Stimulated activated CD4-positive, alpha-beta T cell treated with anti-CD3 and anti-CD28 coated beads, Interleukin-4, amount 100 ng/mL, for 48 hours (primary cell): ENCODE measurements at regions not wholly inside any gene's neighbourhood (a gene's known extent, or its start where the extent isn't known, plus 50 kb on each side); places are given as distances from the start of the nearest gene placed in this dataset.
"Not testable (repeated sequence)": the region's sequence is repeated elsewhere in the genome, so short reads cannot be mapped to it uniquely, and the experiment has no call there.

Source experiments
- DNase-seq, 2 donors: peaks; one replicate each; pipeline ENCODE4 v3.0.0-alpha.2; 2020; ENCODE audit warnings: low read depth in 2 of 2

GRCh38 chr17:33562792-33563191 is 269.7 kb upstream of the ASIC2 start:
- DNase-seq: no peak

DNA sequence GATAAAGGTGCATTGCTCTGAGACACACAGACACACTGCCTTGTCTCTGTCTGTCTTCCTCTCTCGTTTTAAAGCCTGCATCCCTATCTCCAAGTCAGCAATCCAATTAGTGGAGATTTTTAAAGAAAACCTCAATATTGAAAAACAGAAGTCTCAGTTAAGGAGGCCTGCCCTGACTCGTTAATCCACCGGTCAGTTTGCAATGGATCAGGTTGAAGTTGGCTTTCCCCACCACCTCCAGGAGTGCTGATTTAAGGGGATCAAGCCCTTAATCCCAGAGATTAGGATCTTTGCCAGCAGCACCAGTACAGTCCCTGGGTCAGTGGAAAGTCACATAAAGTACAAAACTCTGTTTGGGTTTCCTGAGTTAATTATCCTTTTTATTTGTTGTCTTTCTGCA is 271.1 kb upstream of the ASIC2 start:
- no peak for DNase-seq

GRCh38 chr17:33567223-33567622 is 274.1 kb upstream of the ASIC2 start:
- no peak for DNase-seq

GRCh38 chr17:33572615-33573014 is 279.5 kb upstream of the ASIC2 start:
- no peak for DNase-seq

GRCh38 chr17:33574942-33575445 is 281.9 kb upstream of the ASIC2 start:
- DNase-seq: no peak

DNA sequence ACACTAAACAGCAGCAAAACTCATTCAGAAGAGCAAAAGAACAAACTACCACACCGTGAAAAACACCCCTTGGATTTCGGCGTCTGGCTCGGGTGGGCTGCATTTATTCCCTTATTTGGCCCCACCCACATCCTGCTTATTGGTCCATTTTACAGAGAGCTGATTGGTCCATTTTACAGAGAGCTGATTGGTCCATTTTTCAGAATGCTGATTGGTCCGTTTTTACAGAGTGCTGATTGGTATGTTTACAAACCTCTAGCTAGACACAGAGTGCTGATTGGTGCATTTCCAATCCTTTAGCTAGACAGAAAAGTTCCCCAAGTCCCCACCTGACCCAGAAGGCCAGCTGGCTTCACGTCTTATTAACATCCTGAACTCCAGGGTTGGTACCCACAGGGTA is 286.6 kb upstream of the ASIC2 start:
- not testable (repeated sequence) for DNase-seq

GRCh38 chr17:33580215-33580614 is 287.1 kb upstream of the ASIC2 start:
- DNase-seq: no peak

GRCh38 chr17:33582661-33583060 is 289.6 kb upstream of the ASIC2 start:
- no peak for DNase-seq

GRCh38 chr17:33583518-33584417 is 290.7 kb upstream of the ASIC2 start:
- DNase-seq: no peak

DNA sequence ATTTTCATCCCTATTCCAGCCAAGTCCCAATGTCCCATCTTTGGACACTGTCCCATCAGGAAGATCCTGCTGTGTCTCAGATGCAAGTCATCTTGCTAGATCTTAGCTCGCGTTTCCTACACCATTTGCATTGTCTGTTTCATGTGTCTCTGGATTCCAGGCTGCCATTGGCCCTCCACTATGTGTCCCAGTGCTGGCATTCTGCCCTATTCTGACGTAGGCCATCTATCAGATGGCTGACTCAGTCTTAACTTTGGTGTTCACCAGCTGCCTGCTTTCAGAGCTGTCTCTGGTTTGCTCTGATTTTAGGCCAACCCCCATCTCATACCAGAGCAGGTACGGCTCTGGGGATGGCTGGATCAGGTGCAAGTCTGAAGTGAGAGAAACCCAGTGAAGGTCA is 300.9 kb upstream of the ASIC2 start:
- DNase-seq: no peak

- no peak for DNase-seq
Measured at GRCh38 chr17:33595828-33596227, 302.7 kb upstream of the ASIC2 start.

DNA sequence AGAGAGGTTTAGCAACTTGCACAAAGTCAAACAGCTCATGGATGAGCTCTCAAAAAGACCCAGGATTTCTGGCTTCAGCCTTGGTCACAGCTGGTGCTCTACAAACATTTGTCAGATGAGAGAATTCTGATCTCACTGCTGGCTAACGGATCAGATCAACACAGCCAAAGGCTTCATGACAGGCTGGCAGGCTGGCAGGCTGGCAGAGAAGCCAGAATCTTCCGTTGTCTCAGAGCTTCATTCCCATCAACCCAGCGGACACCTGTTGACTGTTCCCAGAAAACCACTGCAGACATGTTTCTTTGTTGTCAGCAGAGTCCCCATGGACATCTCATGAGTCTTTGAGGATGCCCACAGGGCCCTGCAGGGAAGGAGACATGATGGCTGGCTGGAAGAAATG is 303.8 kb upstream of the ASIC2 start:
- DNase-seq: no peak

DNA sequence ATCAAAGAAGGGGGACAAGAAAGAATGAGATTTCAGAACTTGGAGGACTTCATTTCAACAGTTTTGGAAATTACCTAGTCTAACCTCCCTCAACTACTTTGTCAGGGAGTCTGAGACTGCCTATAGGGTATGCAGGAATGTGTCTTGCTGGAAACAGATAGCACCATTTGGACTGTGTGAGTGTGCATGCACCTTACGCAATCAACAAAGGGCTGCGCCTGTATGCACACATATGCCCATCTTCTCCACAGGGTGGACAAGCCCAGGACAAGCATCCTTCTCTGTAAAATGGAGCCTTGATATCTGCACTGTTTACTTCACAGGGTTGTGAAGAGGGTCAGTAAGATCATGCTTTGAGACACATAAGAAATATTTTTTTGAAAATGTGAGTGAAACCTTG is 305.7 kb upstream of the ASIC2 start:
- DNase-seq: no peak

- DNase-seq: no peak
Measured at GRCh38 chr17:33602981-33603380, 309.9 kb upstream of the ASIC2 start.

- DNase-seq: no peak
Measured at GRCh38 chr17:33603789-33604188, 310.7 kb upstream of the ASIC2 start.

- no peak for DNase-seq
Measured at GRCh38 chr17:33611532-33611931, 318.4 kb upstream of the ASIC2 start.

DNA sequence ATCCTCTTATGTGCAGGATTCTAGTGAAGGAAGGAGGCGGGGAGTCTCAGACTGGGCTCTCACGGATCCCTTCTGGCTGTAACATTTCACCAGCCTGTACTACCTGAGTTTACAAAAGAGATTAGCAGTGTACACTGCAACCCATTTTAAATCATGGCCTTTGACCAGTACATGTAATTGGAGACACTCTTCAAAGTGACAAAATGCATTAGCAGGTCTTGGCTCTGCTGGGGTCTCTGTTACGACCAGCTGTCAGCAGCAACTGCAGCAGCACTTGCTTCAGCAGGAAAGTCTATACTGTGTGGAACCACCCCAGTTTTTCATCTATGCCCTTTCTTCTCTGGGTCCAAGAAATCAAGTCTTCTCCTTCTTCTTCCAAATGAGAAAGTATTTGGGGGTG is 322.8 kb upstream of the ASIC2 start:
- DNase-seq: no peak

DNA sequence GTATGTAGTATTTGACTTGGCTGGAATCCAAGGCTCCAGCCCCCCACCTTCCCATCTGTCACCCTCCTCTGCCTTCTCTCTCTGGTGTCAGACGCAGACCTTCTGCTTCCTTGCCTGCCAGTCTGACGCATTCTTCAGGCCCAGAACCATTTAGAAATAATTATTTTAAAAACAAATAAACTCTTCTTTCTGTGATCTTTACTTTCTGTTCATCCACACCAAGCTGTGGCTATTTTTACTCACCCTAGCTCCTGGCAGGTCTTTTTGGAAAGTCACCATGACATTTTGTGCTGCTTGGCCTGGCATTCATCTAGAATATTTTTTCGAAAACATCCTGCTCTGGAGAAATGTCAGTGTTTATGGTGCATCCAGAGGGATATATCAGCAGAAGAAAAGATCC is 330.7 kb upstream of the ASIC2 start:
- no peak for DNase-seq

DNA sequence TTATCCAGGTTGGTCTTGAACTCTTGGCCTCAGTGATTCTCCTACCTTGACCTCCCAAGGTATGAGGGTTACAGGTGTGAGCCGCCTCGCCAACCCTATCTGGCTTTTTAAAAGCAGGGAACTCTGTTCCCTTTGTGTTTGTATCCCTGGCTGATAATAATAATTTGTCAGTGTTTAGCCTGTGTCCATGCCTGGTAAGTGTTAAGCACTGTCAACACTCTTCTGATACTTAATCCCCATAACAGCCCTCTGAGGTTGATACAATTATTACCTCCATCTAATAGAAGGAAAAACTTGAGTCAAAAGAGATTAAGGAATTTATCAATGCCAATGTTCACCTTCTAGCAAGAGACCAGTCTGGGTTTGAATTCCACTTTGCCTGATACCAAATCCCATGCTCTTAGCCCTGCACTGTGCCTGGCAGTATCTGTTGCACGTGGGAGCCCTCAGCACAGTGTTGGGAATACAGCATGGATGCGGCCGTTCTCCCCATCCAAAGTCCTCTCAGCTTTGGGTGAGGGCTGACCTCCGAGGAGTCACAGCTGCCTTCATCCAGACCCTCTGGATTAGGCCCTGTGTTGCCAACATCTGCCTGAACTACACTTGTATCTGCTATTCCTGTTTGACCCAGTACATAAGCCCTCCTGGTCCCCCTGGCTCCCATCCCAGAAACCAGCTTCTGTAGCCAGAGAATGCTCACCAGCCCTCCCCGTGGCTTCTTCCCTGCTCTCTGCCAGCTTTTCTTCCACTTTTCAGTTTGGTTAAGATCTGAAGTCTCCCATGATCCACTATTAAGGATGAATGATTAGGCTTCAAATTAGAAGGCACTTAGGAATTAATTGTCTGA is 335.6 kb upstream of the ASIC2 start:
- DNase-seq: no peak

- no peak for DNase-seq
Measured at GRCh38 chr17:33633446-33633845, 340.4 kb upstream of the ASIC2 start.

DNA sequence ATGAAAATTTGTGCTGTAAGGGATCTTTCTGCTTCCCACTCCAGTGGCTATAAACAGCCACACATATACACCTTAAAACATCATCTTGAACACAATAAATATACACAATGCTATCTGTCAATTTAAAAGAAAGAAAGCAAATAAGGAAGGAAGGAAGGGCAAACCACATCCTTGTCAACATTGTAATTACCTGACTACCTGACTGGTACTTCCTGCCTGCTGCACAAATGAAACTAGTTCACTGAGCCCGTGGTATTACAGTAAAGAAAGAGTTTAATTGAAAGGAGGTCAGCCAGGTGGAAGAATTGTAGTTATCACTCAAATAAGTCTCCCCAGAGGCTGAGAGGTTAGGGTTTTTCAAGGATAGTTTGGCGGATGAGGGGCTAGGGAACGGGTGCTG is 344.4 kb upstream of the ASIC2 start:
- no peak for DNase-seq

GRCh38 chr17:33639103-33639880 is 346.2 kb upstream of the ASIC2 start:
- DNase-seq: no peak
